AG04450 (cell line): ENCODE measurements at regions not wholly inside any gene's neighbourhood (a gene's known extent, or its start where the extent isn't known, plus 50 kb on each side); places are given as distances from the start of the nearest gene placed in this dataset.

Source experiments
- CTCF ChIA-PET: fragments of 300-600, 350-600 bp; formaldehyde crosslinking; extraction: SDS; loops from one replicate; lab custom pipeline; 2022; ENCODE audit warnings: antibody characterized with exemption, inconsistent platforms; lab: Charles Lee
- POLR2A ChIA-PET: fragments of 350-600 bp; formaldehyde crosslinking; extraction: SDS; loops from one replicate; lab custom pipeline; 2021; ENCODE audit warnings: antibody characterized with exemption, inconsistent platforms; lab: Yijun Ruan, JAX
- DNase-seq: peaks from one replicate; pipeline ENCODE4 v3.0.0-alpha.2; 2011; ENCODE audit warnings: low read depth, low spot score
- H3K27ac ChIP-seq: one replicate; pipeline ENCODE4 v1.5.1; 2012; ENCODE audit warnings: low read depth, low read length, control low read depth
- H3K27me3 ChIP-seq: one replicate; pipeline ENCODE4 v1.6.0; 2012; ENCODE audit warnings: low read length; ENCODE audit not compliant: control insufficient read depth, insufficient read depth
- H3K4me3 ChIP-seq: 2 replicates; pipeline ENCODE4 v1.5.1; 2011; ENCODE audit warnings: mild to moderate bottlenecking, low read depth, low read length, control low read depth
- H3K9me3 ChIP-seq: 2 replicates; pipeline ENCODE4 v1.5.1; 2012; ENCODE audit warnings: low read length; ENCODE audit not compliant: control insufficient read depth, insufficient read depth
- TF ChIP-seq, protein P1 (sequence below): IDR thresholded peaks from 2 replicates; pipeline ENCODE4 v1.5.1; 2011; ENCODE audit warnings: low read depth, low read length, control low read depth, inconsistent platforms

GRCh38 chrX:39810901-39811300, 286.9 kb downstream of the BCOR start:
- Histone ChIP-seq H3K9me3 (no peaks in the 10 kb centered on the region), H3K27ac (no peak overlapping the region), H3K27me3 (no peaks in the 10 kb centered on the region), H3K4me3 (no peak overlapping the region)
- DNase-seq = no peak
- CTCF ChIA-PET = no interaction called here
- TF ChIP-seq, protein P1, sequence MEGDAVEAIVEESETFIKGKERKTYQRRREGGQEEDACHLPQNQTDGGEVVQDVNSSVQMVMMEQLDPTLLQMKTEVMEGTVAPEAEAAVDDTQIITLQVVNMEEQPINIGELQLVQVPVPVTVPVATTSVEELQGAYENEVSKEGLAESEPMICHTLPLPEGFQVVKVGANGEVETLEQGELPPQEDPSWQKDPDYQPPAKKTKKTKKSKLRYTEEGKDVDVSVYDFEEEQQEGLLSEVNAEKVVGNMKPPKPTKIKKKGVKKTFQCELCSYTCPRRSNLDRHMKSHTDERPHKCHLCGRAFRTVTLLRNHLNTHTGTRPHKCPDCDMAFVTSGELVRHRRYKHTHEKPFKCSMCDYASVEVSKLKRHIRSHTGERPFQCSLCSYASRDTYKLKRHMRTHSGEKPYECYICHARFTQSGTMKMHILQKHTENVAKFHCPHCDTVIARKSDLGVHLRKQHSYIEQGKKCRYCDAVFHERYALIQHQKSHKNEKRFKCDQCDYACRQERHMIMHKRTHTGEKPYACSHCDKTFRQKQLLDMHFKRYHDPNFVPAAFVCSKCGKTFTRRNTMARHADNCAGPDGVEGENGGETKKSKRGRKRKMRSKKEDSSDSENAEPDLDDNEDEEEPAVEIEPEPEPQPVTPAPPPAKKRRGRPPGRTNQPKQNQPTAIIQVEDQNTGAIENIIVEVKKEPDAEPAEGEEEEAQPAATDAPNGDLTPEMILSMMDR = no peak
- POLR2A ChIA-PET = no interaction called here

DNA sequence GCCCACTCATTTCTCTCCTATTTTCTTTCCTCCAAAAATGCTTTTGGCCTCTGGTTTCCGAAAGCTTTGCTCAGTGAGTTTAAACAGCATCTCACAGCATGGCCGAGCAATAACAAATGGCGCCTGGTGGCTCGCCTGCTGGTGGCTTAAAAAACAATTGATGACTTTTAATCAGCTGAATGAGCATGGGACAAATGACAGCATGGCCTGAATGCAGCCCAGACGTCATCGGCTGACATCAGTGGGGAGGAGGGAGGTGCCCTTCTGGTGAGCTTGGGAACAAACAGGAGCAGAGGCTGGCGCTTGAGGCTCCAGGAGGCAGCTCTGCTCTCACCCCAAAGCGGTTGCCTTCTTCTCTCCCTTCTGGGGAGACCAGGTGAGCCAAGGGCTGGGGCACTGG, 286.4 kb downstream of the BCOR start:
- ChIA-PET POLR2A (no interaction called here), CTCF (interaction anchor here (0.5 kb wide), 1 partner anchor 55 kb away, joined by 8 read pairs; no protein-coding TSS in a partner anchor)
- no peak for DNase-seq

GRCh38 chrX:39813631-39814277, 284.0 kb downstream of the BCOR start:
- TF ChIP-seq, protein P1 = no peak
- CTCF ChIA-PET = no interaction called here
- Histone ChIP-seq H3K27me3 (no peaks in the 10 kb centered on the region), H3K9me3 (no peaks in the 10 kb centered on the region), H3K27ac (no peak overlapping the region), H3K4me3 (no peak overlapping the region)
- POLR2A ChIA-PET = no interaction called here
- no peak for DNase-seq

More for the DNA sequence above, 286.4 kb downstream of the BCOR start:
- no peak overlapping the region for H3K4me3 ChIP-seq
- no peak overlapping the region for H3K27ac ChIP-seq
- H3K9me3 ChIP-seq = no peaks in the 10 kb centered on the region
- TF ChIP-seq, protein P1 = no peak
- no peaks in the 10 kb centered on the region for H3K27me3 ChIP-seq

GRCh38 chrX:39814391-39814790, 283.4 kb downstream of the BCOR start:
- Histone ChIP-seq H3K9me3 (no peaks in the 10 kb centered on the region), H3K27ac (no peak overlapping the region), H3K4me3 (no peak overlapping the region), H3K27me3 (no peaks in the 10 kb centered on the region)
- TF ChIP-seq, protein P1 = peak; percentile 37
- ChIA-PET CTCF (no interaction called here), POLR2A (no interaction called here)
- DNase-seq = no peak

- TF ChIP-seq, protein P1 = no peak
- POLR2A ChIA-PET = no interaction called here
- no peak overlapping the region for H3K4me3 ChIP-seq
- CTCF ChIA-PET = no interaction called here
- no peak overlapping the region for H3K27ac ChIP-seq
- no peaks in the 10 kb centered on the region for H3K9me3 ChIP-seq
- no peak for DNase-seq
- H3K27me3 ChIP-seq = no peaks in the 10 kb centered on the region
Observed at GRCh38 chrX:39815631-39816030, 282.1 kb downstream of the BCOR start.
